D721Med (cell line): ENCODE measurements at regions not wholly inside any gene's neighbourhood (a gene's known extent, or its start where the extent isn't known, plus 50 kb on each side); places are given as distances from the start of the nearest gene placed in this dataset.
"Not testable (repeated sequence)": the region's sequence is repeated elsewhere in the genome, so short reads cannot be mapped to it uniquely, and the experiment has no call there.

Source experiments
- DNase-seq: peaks from one replicate; pipeline ENCODE4 v3.0.0; 2011; ENCODE audit warnings: low spot score; ENCODE audit not compliant: insufficient read length
- FAIRE-seq: peaks from 2 replicates; lab custom pipeline; 2011; peaks lifted over from hg19 to GRCh38; lab: Jason Lieb, UNC
- TF ChIP-seq, protein P1 (sequence below): IDR thresholded peaks from 2 replicates; pipeline ENCODE4 v1.5.1; 2012; ENCODE audit warnings: mild to moderate bottlenecking, control low read depth; ENCODE audit not compliant: insufficient read depth; ENCODE audit errors: missing control alignments

DNA sequence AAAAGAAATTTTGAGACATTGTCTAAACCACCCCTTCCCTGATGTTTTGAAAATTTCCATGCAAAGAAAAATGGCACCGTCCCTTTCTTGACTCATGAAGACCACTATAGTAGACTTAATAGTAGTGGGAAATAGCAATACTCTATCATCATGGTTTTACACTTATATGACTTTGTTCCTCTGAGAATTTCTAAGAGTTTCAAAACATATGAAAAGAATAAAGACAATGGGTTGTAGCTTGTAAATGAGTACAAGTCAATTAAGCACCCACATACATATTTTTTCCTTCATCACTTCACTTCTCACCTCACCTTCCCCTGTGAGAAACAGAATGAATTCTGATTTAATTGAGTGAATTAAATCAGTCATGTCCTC is 151.7 kb downstream of the LYPLAL1 start:
- DNase-seq, result no peak
- TF ChIP-seq, protein P1, sequence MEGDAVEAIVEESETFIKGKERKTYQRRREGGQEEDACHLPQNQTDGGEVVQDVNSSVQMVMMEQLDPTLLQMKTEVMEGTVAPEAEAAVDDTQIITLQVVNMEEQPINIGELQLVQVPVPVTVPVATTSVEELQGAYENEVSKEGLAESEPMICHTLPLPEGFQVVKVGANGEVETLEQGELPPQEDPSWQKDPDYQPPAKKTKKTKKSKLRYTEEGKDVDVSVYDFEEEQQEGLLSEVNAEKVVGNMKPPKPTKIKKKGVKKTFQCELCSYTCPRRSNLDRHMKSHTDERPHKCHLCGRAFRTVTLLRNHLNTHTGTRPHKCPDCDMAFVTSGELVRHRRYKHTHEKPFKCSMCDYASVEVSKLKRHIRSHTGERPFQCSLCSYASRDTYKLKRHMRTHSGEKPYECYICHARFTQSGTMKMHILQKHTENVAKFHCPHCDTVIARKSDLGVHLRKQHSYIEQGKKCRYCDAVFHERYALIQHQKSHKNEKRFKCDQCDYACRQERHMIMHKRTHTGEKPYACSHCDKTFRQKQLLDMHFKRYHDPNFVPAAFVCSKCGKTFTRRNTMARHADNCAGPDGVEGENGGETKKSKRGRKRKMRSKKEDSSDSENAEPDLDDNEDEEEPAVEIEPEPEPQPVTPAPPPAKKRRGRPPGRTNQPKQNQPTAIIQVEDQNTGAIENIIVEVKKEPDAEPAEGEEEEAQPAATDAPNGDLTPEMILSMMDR, result no peak
- FAIRE-seq, result no peak

DNA sequence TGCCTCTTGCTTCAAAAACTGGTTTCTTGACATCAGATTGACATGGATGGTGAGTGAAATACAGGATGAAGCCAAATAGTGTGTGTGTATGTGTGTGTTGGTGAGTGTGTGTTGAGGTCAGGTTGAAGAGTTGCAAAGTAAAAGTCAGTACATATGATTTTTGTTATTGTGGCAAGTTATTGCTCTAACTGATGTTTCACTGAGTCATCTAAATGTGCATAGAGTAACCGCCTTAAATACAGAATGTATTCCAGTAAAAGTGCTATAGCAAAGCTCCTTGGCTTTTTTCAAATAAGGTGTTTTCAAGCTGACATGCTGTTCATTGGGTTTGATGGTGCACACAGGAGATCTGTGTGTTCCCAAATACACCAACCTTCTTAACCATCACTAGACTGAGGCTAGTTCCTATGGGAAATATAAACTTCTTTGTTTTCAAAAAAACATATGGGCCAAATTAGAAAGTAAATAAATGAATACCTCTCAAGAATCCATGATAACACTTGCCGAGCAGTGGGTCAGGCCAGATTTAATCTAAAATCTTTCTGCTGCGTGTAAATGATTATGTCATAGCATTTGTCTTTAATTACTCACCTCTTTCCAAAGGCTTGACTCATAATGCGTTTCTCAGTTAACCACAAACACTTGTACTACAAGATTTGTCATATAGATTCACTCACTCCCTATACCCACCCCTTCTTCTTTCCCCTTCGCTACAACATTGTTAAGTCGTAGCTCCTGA is 151.1 kb downstream of the LYPLAL1 start:
- DNase-seq (no peak), FAIRE-seq (no peak)
- TF ChIP-seq, protein P1, result no peak

DNA sequence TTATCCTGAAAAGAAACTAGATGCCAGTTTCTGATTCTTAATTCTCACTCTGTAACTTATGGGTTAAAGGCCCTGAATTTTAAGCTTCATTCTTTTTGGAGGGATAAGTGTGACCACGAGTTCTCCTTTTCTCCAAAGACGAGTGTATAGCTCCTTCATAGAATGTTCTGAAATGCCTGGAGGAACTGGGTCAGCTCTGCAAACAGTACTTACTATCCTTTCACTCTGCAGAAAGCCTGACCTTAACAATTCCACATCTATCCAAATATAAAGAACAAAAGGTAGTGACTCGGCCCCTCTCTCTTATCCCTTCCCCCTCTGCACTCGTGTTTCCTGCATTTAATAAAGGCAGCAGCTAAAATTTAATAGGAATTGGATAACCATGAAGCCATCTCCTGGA is 150.5 kb downstream of the LYPLAL1 start:
- TF ChIP-seq, protein P1, result no peak
- DNase-seq (no peak), FAIRE-seq (no peak)

DNA sequence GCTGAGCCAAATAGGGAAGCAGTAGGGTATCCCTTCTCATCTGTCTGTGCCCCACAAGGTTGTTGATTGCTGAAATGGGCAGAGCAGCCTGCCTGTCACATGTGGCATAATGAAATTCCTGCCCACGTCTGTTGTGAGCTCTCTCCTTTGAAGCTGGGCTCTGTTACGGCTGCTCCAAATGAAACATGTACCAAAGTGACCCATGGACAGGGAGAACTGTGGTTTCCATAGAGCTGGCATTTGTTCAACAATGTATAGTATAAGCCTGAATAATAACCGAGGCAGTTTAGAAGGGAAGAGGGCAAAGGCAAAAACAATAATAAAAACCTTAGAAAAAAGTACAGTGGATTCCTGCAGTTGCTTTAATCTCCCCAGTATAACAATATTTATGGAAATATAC is 149.7 kb downstream of the LYPLAL1 start:
- FAIRE-seq (no peak), DNase-seq (no peak)
- TF ChIP-seq, protein P1, result no peak

DNA sequence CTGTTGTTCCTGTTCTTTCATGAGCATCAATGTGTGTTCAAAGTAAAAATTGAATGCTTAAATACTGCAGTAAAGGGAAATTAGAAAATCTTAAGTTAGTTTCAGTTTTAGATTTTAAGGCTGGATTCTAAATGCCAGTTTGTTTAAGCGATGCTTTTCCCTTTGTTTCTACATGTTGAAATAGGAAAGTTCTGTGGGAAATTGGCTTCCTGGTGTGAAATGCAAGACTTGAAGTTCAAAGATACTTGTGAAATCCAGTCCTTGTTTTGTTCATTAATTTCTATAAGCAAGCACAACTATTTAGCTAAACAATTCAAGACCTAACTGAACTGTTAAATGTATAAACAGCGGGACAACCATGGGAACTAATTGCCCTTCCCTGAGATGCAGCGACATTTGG is 149.1 kb downstream of the LYPLAL1 start:
- FAIRE-seq (peak; percentile 53), DNase-seq (no peak)
- TF ChIP-seq, protein P1, result no peak

DNA sequence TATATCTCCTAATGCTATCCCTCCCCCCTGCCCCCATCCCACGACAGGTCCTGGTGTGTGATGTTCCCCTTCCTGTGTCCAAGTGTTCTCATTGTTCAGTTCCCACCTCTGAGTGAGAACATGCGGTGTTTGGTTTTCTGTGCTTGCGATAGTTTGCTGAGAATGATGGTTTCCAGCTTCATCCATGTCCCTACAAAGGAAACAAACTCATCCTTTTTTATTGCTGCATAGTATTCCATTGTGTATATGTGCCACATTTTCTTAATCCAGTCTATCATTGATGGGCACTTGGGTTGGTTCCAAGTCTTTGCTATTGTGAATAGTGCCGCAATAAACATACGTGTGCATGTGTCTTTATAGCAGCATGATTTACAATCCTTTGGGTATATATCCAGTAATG is 146.9 kb downstream of the LYPLAL1 start:
- FAIRE-seq, DNase-seq: not testable (repeated sequence)

DNA sequence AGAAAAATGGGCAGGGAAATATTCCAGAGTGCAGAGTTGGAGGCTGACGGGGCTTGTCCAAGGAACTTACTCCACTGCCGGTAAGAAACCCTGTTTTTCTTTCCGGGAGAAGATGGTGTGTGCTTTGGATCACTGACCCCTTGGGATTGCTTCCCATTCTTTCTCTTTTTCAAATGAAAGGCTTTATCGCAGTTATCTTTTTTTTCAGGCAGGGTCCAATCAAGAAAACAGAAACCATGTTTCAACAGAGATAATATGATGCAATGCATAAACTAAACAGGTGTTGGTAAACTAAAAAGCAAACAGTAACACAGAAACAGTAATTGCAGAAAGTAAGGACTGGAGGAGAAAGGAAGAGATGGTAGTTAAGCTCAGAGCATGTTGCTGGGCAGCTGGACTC is 145.1 kb downstream of the LYPLAL1 start:
- FAIRE-seq (no peak), DNase-seq (no peak)
- TF ChIP-seq, protein P1, result no peak

DNA sequence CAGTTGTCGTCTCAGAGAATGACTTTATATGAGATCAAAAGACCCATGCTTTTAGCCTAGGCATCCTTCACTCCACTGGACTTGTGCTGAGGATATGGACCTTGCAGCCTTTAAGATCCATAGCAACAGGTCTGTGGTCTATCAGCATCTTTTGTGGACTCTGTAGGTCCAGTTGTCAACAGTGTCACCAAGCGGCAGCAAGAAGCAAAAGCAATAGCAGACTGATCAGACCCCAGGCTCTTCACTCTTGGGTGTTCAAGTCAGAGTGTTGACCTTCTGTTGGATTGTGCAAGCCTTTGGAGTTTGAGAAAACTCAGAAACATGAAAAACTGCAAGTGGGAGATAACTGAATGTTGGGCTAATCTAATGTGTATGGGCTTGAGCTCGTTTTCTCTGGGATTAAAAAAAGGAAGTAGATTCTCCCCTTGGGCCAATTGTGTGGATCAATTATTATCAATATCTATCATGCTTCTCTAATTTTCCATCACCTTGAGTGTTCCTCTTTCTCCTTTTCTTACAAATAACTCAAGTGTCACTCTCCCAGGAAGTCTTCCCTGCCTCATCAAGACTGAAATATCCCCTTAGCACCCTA is 144.2 kb downstream of the LYPLAL1 start:
- peak; percentile 51 for FAIRE-seq

More for the DNA sequence above, 144.2 kb downstream of the LYPLAL1 start:
- TF ChIP-seq, protein P1, result peak; percentile 37
- no peak for DNase-seq
